Neural cell (in vitro differentiated cells): ENCODE measurements at regions not wholly inside any gene's neighbourhood (a gene's known extent, or its start where the extent isn't known, plus 50 kb on each side); places are given as distances from the start of the nearest gene placed in this dataset.

Source experiments
- EZH2 ChIP-seq: fragments of 200-600, 300-800 bp; shearing (Covaris generic), sonication (generic); IDR thresholded peaks from 2 replicates; pipeline ENCODE4 v1.6.1; 2014; ENCODE audit warnings: antibody characterized with exemption, low read length, borderline replicate concordance, mild to moderate bottlenecking; ENCODE audit not compliant: insufficient read depth, poor library complexity, severe bottlenecking
- POLR2AphosphoS5 ChIP-seq: IDR thresholded peaks from 2 replicates; pipeline ENCODE4 v1.6.1; 2012
- RAD21 ChIP-seq: fragments of 450-650 bp; conservative IDR thresholded peaks from 2 replicates; pipeline ENCODE4 v1.6.1; 2014; ENCODE audit warnings: antibody characterized with exemption, mild to moderate bottlenecking, moderate library complexity
- TF ChIP-seq, protein P1 (sequence below): fragments of 450-650 bp; IDR thresholded peaks from 2 replicates; pipeline ENCODE4 v1.5.1; 2014; ENCODE audit warnings: antibody characterized with exemption, mild to moderate bottlenecking, moderate library complexity; ENCODE audit not compliant: poor library complexity, severe bottlenecking
- TF ChIP-seq, protein P2 (sequence below): IDR thresholded peaks from 2 replicates; pipeline ENCODE4 v1.6.1; 2012; ENCODE audit warnings: borderline replicate concordance

DNA sequence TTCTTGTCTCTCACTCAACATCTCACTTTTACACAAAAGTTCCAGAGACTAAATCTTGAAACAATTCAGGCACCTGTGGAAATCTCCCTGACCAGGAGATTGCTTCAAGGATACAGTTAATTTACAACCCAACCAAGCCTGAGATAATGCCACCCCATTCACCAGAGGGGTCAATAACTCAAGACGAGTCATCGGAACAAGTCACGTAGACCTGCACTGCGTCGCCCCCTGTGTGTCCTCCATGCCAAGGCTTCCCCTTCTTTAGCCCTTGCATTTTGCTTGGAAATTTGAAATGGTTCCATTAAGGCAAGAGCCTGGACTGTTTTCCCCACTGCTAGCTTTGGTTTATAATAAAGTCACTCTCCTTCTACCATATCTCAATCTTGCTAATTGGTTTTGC is 129.0 kb upstream of the NEO1 start:
- TF ChIP-seq EZH2 (no peak), RAD21 (no peak), POLR2AphosphoS5 (no peak)
- TF ChIP-seq, protein P1, sequence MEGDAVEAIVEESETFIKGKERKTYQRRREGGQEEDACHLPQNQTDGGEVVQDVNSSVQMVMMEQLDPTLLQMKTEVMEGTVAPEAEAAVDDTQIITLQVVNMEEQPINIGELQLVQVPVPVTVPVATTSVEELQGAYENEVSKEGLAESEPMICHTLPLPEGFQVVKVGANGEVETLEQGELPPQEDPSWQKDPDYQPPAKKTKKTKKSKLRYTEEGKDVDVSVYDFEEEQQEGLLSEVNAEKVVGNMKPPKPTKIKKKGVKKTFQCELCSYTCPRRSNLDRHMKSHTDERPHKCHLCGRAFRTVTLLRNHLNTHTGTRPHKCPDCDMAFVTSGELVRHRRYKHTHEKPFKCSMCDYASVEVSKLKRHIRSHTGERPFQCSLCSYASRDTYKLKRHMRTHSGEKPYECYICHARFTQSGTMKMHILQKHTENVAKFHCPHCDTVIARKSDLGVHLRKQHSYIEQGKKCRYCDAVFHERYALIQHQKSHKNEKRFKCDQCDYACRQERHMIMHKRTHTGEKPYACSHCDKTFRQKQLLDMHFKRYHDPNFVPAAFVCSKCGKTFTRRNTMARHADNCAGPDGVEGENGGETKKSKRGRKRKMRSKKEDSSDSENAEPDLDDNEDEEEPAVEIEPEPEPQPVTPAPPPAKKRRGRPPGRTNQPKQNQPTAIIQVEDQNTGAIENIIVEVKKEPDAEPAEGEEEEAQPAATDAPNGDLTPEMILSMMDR, result no peak
- TF ChIP-seq, protein P2, sequence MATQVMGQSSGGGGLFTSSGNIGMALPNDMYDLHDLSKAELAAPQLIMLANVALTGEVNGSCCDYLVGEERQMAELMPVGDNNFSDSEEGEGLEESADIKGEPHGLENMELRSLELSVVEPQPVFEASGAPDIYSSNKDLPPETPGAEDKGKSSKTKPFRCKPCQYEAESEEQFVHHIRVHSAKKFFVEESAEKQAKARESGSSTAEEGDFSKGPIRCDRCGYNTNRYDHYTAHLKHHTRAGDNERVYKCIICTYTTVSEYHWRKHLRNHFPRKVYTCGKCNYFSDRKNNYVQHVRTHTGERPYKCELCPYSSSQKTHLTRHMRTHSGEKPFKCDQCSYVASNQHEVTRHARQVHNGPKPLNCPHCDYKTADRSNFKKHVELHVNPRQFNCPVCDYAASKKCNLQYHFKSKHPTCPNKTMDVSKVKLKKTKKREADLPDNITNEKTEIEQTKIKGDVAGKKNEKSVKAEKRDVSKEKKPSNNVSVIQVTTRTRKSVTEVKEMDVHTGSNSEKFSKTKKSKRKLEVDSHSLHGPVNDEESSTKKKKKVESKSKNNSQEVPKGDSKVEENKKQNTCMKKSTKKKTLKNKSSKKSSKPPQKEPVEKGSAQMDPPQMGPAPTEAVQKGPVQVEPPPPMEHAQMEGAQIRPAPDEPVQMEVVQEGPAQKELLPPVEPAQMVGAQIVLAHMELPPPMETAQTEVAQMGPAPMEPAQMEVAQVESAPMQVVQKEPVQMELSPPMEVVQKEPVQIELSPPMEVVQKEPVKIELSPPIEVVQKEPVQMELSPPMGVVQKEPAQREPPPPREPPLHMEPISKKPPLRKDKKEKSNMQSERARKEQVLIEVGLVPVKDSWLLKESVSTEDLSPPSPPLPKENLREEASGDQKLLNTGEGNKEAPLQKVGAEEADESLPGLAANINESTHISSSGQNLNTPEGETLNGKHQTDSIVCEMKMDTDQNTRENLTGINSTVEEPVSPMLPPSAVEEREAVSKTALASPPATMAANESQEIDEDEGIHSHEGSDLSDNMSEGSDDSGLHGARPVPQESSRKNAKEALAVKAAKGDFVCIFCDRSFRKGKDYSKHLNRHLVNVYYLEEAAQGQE, result no peak
